Calu3 (cell line): ENCODE measurements at regions not wholly inside any gene's neighbourhood (a gene's known extent, or its start where the extent isn't known, plus 50 kb on each side); places are given as distances from the start of the nearest gene placed in this dataset.
"Not testable (repeated sequence)": the region's sequence is repeated elsewhere in the genome, so short reads cannot be mapped to it uniquely, and the experiment has no call there.

Source experiments
- BruUV-seq: library from RNA; stranded (reverse); fragments of 400-500 nt; replicated peaks from 2 replicates; lab custom pipeline; 2021; lab: Mats Ljungman, UMichigan
- CTCF ChIA-PET: fragments of 300-600 bp; sonication (Branson Sonifier 250); formaldehyde crosslinking; loops from one replicate; lab custom pipeline; 2022; ENCODE audit warnings: antibody characterized with exemption; lab: Charles Lee
- DNase-seq: peaks from one replicate; pipeline ENCODE4 v3.0.0; 2022
- H3K27ac Mint-ChIP-seq: one replicate; pipeline ENCODE4 v1.8.0; 2022; ENCODE audit warnings: mixed read lengths; ENCODE audit not compliant: unreplicated experiment
- H3K27me3 Mint-ChIP-seq: one replicate; pipeline ENCODE4 v1.8.0; 2022; ENCODE audit warnings: mixed read lengths; ENCODE audit not compliant: unreplicated experiment
- H3K36me3 Mint-ChIP-seq: one replicate; pipeline ENCODE4 v1.8.0; 2022; ENCODE audit warnings: mild to moderate bottlenecking, moderate library complexity, mixed read lengths; ENCODE audit not compliant: insufficient read depth, unreplicated experiment
- H3K4me1 Mint-ChIP-seq: one replicate; pipeline ENCODE4 v1.8.0; 2022; ENCODE audit warnings: mild to moderate bottlenecking, low read depth, mixed read lengths; ENCODE audit not compliant: unreplicated experiment
- H3K4me3 Mint-ChIP-seq: one replicate; pipeline ENCODE4 v1.8.0; 2022; ENCODE audit warnings: mild to moderate bottlenecking, low read depth, moderate library complexity, mixed read lengths; ENCODE audit not compliant: unreplicated experiment
- H3K9me3 Mint-ChIP-seq: one replicate; pipeline ENCODE4 v1.8.0; 2022; ENCODE audit warnings: low read depth, mixed read lengths; ENCODE audit not compliant: unreplicated experiment
- intact Hi-C: fragments of 100-400 bp; cut with micrococcal nuclease; formaldehyde crosslinking; loops from one replicate; pipeline ENCODE4 v1.10.0; 2022; ENCODE audit not compliant: unreplicated experiment
- TF ChIP-seq, protein P1 (sequence below): fragments of 200-600 bp; IDR thresholded peaks from one replicate; pipeline ENCODE4 v1.8.0; 2022; ENCODE audit warnings: antibody characterized with exemption; ENCODE audit not compliant: unreplicated experiment

DNA sequence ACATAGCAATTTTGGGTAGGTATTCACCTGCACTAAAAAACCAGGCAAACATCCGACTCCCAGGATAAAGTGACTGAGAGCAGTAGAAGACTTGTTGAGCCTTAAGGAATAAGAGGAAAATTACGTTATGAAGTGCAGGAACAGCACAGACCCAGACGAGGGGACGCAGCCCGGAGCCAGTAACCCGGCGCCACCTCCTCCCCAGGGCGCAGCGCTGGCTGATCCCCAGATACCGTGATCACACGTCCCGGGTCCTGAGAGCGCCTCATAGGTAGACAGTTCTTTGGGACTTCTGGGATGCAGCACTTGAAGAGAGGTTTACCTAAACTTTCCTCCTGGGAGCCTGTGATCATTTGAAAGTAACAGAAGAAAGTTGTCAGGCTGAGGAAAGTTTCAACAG lies 1379.7 kb downstream of the CDH12 start:
- H3K4me1 Mint-ChIP-seq, result not testable (repeated sequence)

DNA sequence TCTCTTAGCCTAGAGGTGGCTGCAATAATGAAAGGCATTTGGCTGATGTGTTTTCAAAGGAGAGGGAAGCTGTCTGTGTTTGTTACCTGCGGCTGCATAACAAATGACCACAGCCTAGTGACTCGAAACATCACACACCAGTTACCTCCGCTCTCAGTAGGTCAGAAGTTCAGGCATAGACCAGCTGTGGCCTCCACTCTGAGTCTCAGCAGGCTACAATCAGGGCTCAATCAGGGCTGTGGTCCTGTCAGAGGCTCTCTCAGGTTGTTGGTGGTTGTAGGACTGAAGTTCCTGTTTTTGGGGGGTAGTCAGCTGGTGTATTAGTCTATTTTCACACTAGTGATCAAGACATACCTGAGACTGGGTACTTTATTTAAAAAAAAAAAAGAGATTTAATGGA lies 1381.5 kb downstream of the CDH12 start:
- DNase-seq, CTCF ChIA-PET, H3K27ac Mint-ChIP-seq, H3K36me3 Mint-ChIP-seq, intact Hi-C loops, BruUV-seq, H3K4me3 Mint-ChIP-seq, H3K4me1 Mint-ChIP-seq, H3K27me3 Mint-ChIP-seq, H3K9me3 Mint-ChIP-seq: not testable (repeated sequence)

More for the DNA sequence above, 1379.7 kb downstream of the CDH12 start:
- H3K4me3 Mint-ChIP-seq, H3K27ac Mint-ChIP-seq, intact Hi-C loops, H3K9me3 Mint-ChIP-seq, H3K36me3 Mint-ChIP-seq, BruUV-seq, CTCF ChIA-PET, H3K27me3 Mint-ChIP-seq, DNase-seq: not testable (repeated sequence)

GRCh38 chr5:21469523-21470101 lies 1383.5 kb downstream of the CDH12 start:
- H3K27ac Mint-ChIP-seq, H3K36me3 Mint-ChIP-seq, H3K4me1 Mint-ChIP-seq, intact Hi-C loops, BruUV-seq, H3K9me3 Mint-ChIP-seq, H3K4me3 Mint-ChIP-seq, H3K27me3 Mint-ChIP-seq: not testable (repeated sequence)
- TF ChIP-seq, protein P1, sequence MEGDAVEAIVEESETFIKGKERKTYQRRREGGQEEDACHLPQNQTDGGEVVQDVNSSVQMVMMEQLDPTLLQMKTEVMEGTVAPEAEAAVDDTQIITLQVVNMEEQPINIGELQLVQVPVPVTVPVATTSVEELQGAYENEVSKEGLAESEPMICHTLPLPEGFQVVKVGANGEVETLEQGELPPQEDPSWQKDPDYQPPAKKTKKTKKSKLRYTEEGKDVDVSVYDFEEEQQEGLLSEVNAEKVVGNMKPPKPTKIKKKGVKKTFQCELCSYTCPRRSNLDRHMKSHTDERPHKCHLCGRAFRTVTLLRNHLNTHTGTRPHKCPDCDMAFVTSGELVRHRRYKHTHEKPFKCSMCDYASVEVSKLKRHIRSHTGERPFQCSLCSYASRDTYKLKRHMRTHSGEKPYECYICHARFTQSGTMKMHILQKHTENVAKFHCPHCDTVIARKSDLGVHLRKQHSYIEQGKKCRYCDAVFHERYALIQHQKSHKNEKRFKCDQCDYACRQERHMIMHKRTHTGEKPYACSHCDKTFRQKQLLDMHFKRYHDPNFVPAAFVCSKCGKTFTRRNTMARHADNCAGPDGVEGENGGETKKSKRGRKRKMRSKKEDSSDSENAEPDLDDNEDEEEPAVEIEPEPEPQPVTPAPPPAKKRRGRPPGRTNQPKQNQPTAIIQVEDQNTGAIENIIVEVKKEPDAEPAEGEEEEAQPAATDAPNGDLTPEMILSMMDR, result peak; percentile 42
- DNase-seq, result peak; percentile 72
- CTCF ChIA-PET, result interaction anchor here (0.7 kb wide), 1 partner anchor 497 kb away, joined by 4 read pairs; no protein-coding TSS in a partner anchor

DNA sequence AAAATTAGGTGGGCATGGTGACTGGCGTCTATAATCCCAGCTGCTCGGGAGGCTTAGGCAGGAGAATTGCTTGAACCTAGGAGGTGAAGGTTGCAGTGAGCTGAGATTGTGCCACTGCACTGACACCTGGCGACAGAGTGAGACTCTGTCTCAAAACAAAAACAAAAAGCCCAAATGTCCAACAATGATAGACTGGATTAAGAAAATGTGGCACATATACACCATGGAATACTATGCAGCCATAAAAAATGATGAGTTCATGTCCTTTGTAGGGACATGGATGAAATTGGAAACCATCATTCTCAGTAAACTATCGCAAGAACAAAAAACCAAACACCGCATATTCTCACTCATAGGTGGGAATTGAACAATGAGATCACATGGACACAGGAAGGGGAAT lies 1385.6 kb downstream of the CDH12 start:
- H3K4me1 Mint-ChIP-seq, H3K36me3 Mint-ChIP-seq, H3K9me3 Mint-ChIP-seq, CTCF ChIA-PET, DNase-seq, BruUV-seq, H3K27ac Mint-ChIP-seq, H3K4me3 Mint-ChIP-seq, intact Hi-C loops, H3K27me3 Mint-ChIP-seq: not testable (repeated sequence)

DNA sequence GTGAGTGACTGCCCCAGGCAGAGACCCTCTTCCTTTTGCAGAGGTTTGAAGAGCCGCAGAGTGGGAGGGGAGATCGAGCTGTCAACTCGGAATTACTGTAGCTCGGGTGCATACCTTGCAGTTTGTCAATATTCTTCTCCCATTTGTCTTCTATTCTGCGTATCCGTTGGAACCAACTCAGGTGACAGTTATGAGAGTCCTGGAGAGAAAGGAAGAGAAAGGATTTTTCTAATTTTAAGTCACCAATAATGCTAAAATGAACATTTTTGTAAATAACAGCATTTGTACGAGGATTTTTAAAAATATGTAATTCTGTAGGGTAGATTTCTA lies 1393.4 kb downstream of the CDH12 start:
- H3K27me3 Mint-ChIP-seq, H3K9me3 Mint-ChIP-seq, H3K27ac Mint-ChIP-seq, DNase-seq, H3K4me1 Mint-ChIP-seq, CTCF ChIA-PET: not testable (repeated sequence)
- intact Hi-C loops, result loop anchor here (5.0 kb wide), 1 partner anchor 487 kb away; no protein-coding TSS in a partner anchor
- BruUV-seq, result TSS peak; percentile 64
- Mint-ChIP-seq H3K36me3 (peaks cover 22% of the 10 kb centered on the region), H3K4me3 (peak overlapping the region; percentile 83)

GRCh38 chr5:21452449-21452848 lies 1400.7 kb downstream of the CDH12 start:
- Mint-ChIP-seq H3K36me3 (no peaks in the 10 kb centered on the region), H3K4me3 (no peak overlapping the region), H3K27ac (no peak overlapping the region), H3K4me1 (no peaks in the 10 kb centered on the region), H3K27me3 (no peaks in the 10 kb centered on the region), H3K9me3 (peaks cover 4% of the 10 kb centered on the region)
- CTCF ChIA-PET, result interaction anchor here (0.6 kb wide), 1 partner anchor 102 kb away, joined by 3 read pairs; no protein-coding TSS in a partner anchor
- no peak for DNase-seq
- no TSS peak for BruUV-seq
- TF ChIP-seq, protein P1, result no peak
- intact Hi-C loops, result no loop called here
